Ishikawa (cell line): ENCODE measurements at regions not wholly inside any gene's neighbourhood (a gene's known extent, or its start where the extent isn't known, plus 50 kb on each side); places are given as distances from the start of the nearest gene placed in this dataset.

Source experiments
- CEBPB ChIP-seq: IDR thresholded peaks from 2 replicates; pipeline ENCODE4 v1.6.1; 2012
- EGR1 ChIP-seq: IDR thresholded peaks from 2 replicates; pipeline ENCODE4 v1.6.1; 2012
- EP300 ChIP-seq: IDR thresholded peaks from 2 replicates; pipeline ENCODE4 v1.6.1; 2012; ENCODE audit warnings: borderline replicate concordance
- FOXM1 ChIP-seq: IDR thresholded peaks from 2 replicates; pipeline ENCODE4 v1.6.1; 2012; ENCODE audit warnings: low read depth, borderline replicate concordance
- MAX ChIP-seq: IDR thresholded peaks from 2 replicates; pipeline ENCODE4 v1.6.1; 2012
- NFIC ChIP-seq: IDR thresholded peaks from 2 replicates; pipeline ENCODE4 v1.6.1; 2012
- RAD21 ChIP-seq: IDR thresholded peaks from 2 replicates; pipeline ENCODE4 v1.6.1; 2012; ENCODE audit warnings: low read depth
- TCF12 ChIP-seq: IDR thresholded peaks from 2 replicates; pipeline ENCODE4 v1.6.1; 2012; ENCODE audit warnings: low read depth
- USF1 ChIP-seq: IDR thresholded peaks from 2 replicates; pipeline ENCODE4 v1.6.1; 2012
- YY1 ChIP-seq: IDR thresholded peaks from 2 replicates; pipeline ENCODE4 v1.6.1; 2012; ENCODE audit warnings: low read depth
- ZBTB7A ChIP-seq: IDR thresholded peaks from 2 replicates; pipeline ENCODE4 v1.6.1; 2012; ENCODE audit warnings: low read depth

- TF ChIP-seq RAD21 (no peak), FOXM1 (no peak), MAX (no peak), USF1 (no peak), EP300 (no peak), YY1 (no peak), CEBPB (no peak), NFIC (no peak), ZBTB7A (no peak), EGR1 (no peak), TCF12 (no peak)
Observed at GRCh38 chr12:84159260-84159659, 753.3 kb downstream of the SLC6A15 start.
